Glutamatergic neuron (in vitro differentiated cells): ENCODE measurements at regions not wholly inside any gene's neighbourhood (a gene's known extent, or its start where the extent isn't known, plus 50 kb on each side); places are given as distances from the start of the nearest gene placed in this dataset.

ENCODE experiments used
- DNase-seq: peaks from one replicate; pipeline ENCODE4 v3.0.0; 2022
- H3K27ac Mint-ChIP-seq: one replicate; pipeline ENCODE4 v1.8.0; 2020; ENCODE audit warnings: mild to moderate bottlenecking, mixed read lengths, inconsistent platforms; ENCODE audit not compliant: unreplicated experiment
- H3K27me3 Mint-ChIP-seq: one replicate; pipeline ENCODE4 v1.8.0; 2020; ENCODE audit warnings: mild to moderate bottlenecking, moderate library complexity, mixed read lengths, inconsistent platforms; ENCODE audit not compliant: unreplicated experiment
- H3K36me3 Mint-ChIP-seq: one replicate; pipeline ENCODE4 v1.8.0; 2020; ENCODE audit warnings: mild to moderate bottlenecking, mixed read lengths, inconsistent platforms; ENCODE audit not compliant: unreplicated experiment
- H3K4me1 Mint-ChIP-seq: one replicate; pipeline ENCODE4 v1.8.0; 2020; ENCODE audit warnings: mild to moderate bottlenecking, low read depth, mixed read lengths, inconsistent platforms; ENCODE audit not compliant: unreplicated experiment
- H3K4me3 Mint-ChIP-seq: one replicate; pipeline ENCODE4 v1.8.0; 2020; ENCODE audit warnings: mild to moderate bottlenecking, mixed read lengths, inconsistent platforms; ENCODE audit not compliant: unreplicated experiment
- H3K9me3 Mint-ChIP-seq: one replicate; pipeline ENCODE4 v1.8.0; 2020; ENCODE audit warnings: mild to moderate bottlenecking, moderate library complexity, mixed read lengths, inconsistent platforms; ENCODE audit not compliant: unreplicated experiment
- TF ChIP-seq, protein P1 (sequence below): fragments of 200-600 bp; sonication (generic); IDR thresholded peaks from one replicate; pipeline ENCODE4 v1.5.0; 2021; ENCODE audit not compliant: partially characterized antibody, unreplicated experiment

DNA sequence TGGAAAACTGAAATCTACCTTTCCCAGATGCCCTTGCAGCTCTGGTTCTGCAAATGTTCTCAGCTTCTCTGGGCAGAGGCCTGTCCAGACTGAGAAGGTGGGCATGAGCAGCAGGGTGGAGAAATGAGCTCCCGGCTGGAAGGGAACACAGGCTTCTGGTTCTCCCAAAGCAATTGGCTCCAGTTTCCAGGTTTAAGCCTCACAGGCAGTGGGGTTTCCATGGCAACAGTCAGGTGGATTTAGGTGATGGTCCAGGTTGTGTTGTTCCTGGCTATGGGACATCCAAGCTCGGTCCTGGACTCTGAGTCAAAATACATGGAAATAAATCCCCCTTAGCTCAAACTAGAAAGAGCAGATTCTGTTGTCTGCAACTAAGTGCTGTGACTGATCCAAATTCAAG is 94.6 kb upstream of the IQSEC1 start:
- no peak for DNase-seq

GRCh38 chr3:13167064-13167743 is 94.0 kb upstream of the IQSEC1 start:
- no peak overlapping the region for H3K4me3 Mint-ChIP-seq
- peaks cover 13% of the 10 kb centered on the region for H3K27me3 Mint-ChIP-seq
- peaks cover 18% of the 10 kb centered on the region for H3K36me3 Mint-ChIP-seq
- TF ChIP-seq, protein P1, sequence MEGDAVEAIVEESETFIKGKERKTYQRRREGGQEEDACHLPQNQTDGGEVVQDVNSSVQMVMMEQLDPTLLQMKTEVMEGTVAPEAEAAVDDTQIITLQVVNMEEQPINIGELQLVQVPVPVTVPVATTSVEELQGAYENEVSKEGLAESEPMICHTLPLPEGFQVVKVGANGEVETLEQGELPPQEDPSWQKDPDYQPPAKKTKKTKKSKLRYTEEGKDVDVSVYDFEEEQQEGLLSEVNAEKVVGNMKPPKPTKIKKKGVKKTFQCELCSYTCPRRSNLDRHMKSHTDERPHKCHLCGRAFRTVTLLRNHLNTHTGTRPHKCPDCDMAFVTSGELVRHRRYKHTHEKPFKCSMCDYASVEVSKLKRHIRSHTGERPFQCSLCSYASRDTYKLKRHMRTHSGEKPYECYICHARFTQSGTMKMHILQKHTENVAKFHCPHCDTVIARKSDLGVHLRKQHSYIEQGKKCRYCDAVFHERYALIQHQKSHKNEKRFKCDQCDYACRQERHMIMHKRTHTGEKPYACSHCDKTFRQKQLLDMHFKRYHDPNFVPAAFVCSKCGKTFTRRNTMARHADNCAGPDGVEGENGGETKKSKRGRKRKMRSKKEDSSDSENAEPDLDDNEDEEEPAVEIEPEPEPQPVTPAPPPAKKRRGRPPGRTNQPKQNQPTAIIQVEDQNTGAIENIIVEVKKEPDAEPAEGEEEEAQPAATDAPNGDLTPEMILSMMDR: no peak
- no peak for DNase-seq
- H3K4me1 Mint-ChIP-seq: peaks cover 2% of the 10 kb centered on the region
- no peak overlapping the region for H3K27ac Mint-ChIP-seq
- peaks cover 13% of the 10 kb centered on the region for H3K9me3 Mint-ChIP-seq

More for the DNA sequence above, 94.6 kb upstream of the IQSEC1 start:
- H3K27me3 Mint-ChIP-seq: peaks cover 13% of the 10 kb centered on the region
- TF ChIP-seq, protein P1: no peak
- no peaks in the 10 kb centered on the region for H3K4me1 Mint-ChIP-seq
- no peak overlapping the region for H3K4me3 Mint-ChIP-seq
- peaks cover 13% of the 10 kb centered on the region for H3K9me3 Mint-ChIP-seq
- H3K27ac Mint-ChIP-seq: no peak overlapping the region
- H3K36me3 Mint-ChIP-seq: peaks cover 18% of the 10 kb centered on the region

- peaks cover 10% of the 10 kb centered on the region for H3K27me3 Mint-ChIP-seq
- no peak for DNase-seq
- H3K27ac Mint-ChIP-seq: no peak overlapping the region
Observed at GRCh38 chr3:13166243-13167063, 93.2 kb upstream of the IQSEC1 start.

GRCh38 chr3:13165576-13165975 is 92.3 kb upstream of the IQSEC1 start:
- TF ChIP-seq, protein P1: no peak
- H3K9me3 Mint-ChIP-seq: peaks cover 13% of the 10 kb centered on the region

More at GRCh38 chr3:13166243-13167063, 93.2 kb upstream of the IQSEC1 start:
- H3K4me1 Mint-ChIP-seq: peaks cover 4% of the 10 kb centered on the region
- H3K9me3 Mint-ChIP-seq: peaks cover 11% of the 10 kb centered on the region
- TF ChIP-seq, protein P1: no peak
- H3K36me3 Mint-ChIP-seq: peaks cover 17% of the 10 kb centered on the region
- H3K4me3 Mint-ChIP-seq: no peak overlapping the region

More at GRCh38 chr3:13165576-13165975, 92.3 kb upstream of the IQSEC1 start:
- H3K4me3 Mint-ChIP-seq: no peak overlapping the region
- H3K36me3 Mint-ChIP-seq: peaks cover 14% of the 10 kb centered on the region
- peaks cover 8% of the 10 kb centered on the region for H3K27me3 Mint-ChIP-seq
- peaks cover 12% of the 10 kb centered on the region for H3K4me1 Mint-ChIP-seq
- H3K27ac Mint-ChIP-seq: no peak overlapping the region
- DNase-seq: no peak
